GM12891 (cell line): ENCODE measurements at regions not wholly inside any gene's neighbourhood (a gene's known extent, or its start where the extent isn't known, plus 50 kb on each side); places are given as distances from the start of the nearest gene placed in this dataset.

Experiments used
- DNase-seq: peaks from one replicate; pipeline ENCODE4 v3.0.0; 2011; ENCODE audit warnings: low spot score; ENCODE audit not compliant: insufficient read length
- FAIRE-seq: peaks from 2 replicates; lab custom pipeline; 2011; peaks lifted over from hg19 to GRCh38; lab: Jason Lieb, UNC
- PAX5 ChIP-seq: IDR thresholded peaks from 2 replicates; pipeline ENCODE4 v1.6.1; 2011; ENCODE audit warnings: low read length, moderate library complexity, mild to moderate bottlenecking; ENCODE audit not compliant: insufficient read depth, severe bottlenecking
- POLR2A ChIP-seq: IDR thresholded peaks from 2 replicates; pipeline ENCODE4 v1.6.1; 2011; ENCODE audit warnings: low read depth, low read length, control low read depth
- POLR2AphosphoS5 ChIP-seq: IDR thresholded peaks from 2 replicates; pipeline ENCODE4 v1.6.1; 2011; ENCODE audit warnings: low read depth, low read length, control low read depth
- POU2F2 ChIP-seq: IDR thresholded peaks from 2 replicates; pipeline ENCODE4 v1.6.1; 2011; ENCODE audit warnings: low read depth, mild to moderate bottlenecking, control low read depth, low read length, moderate library complexity
- SPI1 ChIP-seq: IDR thresholded peaks from 2 replicates; pipeline ENCODE4 v1.6.1; 2011; ENCODE audit warnings: low read depth, low read length, control low read depth
- TAF1 ChIP-seq: IDR thresholded peaks from 2 replicates; pipeline ENCODE4 v1.6.1; 2011; ENCODE audit warnings: low read depth, low read length, control low read depth

DNA sequence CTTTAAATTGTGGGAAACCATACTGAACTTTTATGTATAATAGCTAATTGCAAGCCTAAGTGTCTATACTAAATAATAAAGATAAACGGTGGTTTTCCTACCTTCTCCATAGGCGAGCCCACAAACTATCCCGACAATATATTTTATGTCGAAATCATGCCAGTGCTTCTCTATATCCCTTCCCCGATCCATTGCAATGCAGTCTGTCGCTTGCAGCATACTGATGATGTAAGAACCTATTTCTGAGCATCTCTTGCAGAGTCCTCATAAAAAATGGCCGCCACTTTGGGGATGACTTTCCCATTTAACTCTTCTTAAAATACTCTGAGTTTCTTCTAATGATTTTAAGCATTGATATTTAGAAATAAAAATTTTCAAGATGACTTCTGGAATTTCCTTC is 58.1 kb upstream of the TLR3 start:
- DNase-seq (no peak), FAIRE-seq (no peak)
- no peak for TF ChIP-seq POU2F2
- no peak for TF ChIP-seq SPI1
- TF ChIP-seq POLR2AphosphoS5, result no peak
- no peak for TF ChIP-seq POLR2A
- TF ChIP-seq TAF1, result no peak
- TF ChIP-seq PAX5, result no peak

GRCh38 chr4:186012071-186012470 is 56.9 kb upstream of the TLR3 start:
- FAIRE-seq, result no peak
- no peak for DNase-seq
- TF ChIP-seq POLR2A (no peak), SPI1 (no peak), TAF1 (no peak), POU2F2 (no peak), PAX5 (no peak), POLR2AphosphoS5 (no peak)

- TF ChIP-seq SPI1 (no peak), TAF1 (no peak), POU2F2 (no peak), POLR2AphosphoS5 (no peak), POLR2A (no peak), PAX5 (no peak)
- FAIRE-seq, result no peak
- no peak for DNase-seq
Observed at GRCh38 chr4:186013419-186014186, 55.4 kb upstream of the TLR3 start.

DNA sequence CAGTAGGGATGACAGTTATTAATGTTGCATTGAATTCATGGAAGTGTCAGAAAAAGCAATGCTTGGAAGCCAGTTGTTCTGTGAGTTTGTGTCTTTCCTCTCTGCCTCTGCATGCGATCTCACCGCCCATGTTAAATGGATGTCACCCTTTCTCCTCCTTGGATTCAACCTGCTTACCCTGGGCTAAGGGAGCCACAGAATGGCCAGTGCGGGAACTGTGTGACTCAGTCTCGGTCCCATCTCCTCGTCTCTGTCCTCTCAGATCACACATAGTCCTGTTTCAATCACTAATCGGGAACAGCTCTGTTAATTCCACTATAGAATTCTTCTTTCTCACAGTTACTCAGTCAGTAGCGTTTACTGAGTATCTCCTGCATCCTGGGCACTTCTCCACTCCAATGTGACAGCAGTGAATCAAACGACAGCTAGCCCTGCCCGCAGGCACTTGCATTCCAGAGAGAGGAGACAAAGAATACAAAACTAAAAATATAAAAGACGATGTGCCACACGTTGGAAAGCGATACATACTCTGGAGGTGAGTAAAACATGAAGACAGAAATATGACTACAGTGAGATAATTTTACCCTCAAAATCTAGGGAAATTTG is 53.6 kb upstream of the TLR3 start:
- no peak for DNase-seq
- FAIRE-seq, result no peak
- no peak for TF ChIP-seq TAF1
- TF ChIP-seq PAX5, result no peak
- no peak for TF ChIP-seq SPI1
- no peak for TF ChIP-seq POLR2AphosphoS5
- no peak for TF ChIP-seq POU2F2
- TF ChIP-seq POLR2A, result no peak

DNA sequence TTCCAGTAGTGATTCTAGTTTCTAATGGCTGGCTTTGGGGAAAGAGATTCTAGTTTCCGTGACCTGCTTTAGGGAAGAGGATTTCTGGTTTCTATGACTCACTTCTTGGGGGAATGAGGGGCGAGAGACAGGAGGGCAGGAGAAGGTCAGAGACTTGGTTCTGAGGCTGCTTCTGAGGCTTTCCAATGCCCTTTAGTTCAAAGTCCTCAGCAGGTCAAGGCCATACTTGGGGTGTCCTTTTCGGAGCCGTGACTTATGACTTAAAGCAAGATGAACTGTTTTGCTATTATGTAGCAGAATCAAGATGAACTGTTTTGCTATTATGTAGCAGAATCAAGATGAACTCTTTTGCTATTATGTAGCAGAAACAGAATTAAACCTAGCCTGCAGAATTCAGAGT is 52.2 kb upstream of the TLR3 start:
- TF ChIP-seq PAX5, result no peak
- no peak for TF ChIP-seq POU2F2
- no peak for TF ChIP-seq TAF1
- TF ChIP-seq POLR2A, result no peak
- no peak for TF ChIP-seq POLR2AphosphoS5
- TF ChIP-seq SPI1, result no peak
- FAIRE-seq (no peak), DNase-seq (no peak)

DNA sequence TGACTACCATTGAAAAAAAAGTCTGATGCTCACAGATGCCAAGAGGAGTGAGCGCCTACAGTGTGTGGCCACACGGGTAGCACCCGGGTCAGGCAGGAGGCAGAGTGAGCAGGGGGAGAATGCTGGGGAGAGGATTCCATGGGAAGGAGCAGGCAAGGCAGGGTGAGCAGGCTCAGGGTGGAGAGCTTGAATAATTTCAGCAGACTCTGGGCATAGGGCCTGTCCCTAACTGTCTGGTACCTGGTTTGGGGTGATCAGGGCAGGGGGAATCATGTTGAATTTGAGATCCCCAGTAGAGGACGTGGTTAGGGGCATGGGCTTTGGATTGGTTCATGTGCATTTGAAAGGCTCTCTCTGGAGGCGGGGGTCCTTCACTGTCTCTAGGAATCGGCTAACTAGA is 51.2 kb upstream of the TLR3 start:
- DNase-seq (no peak), FAIRE-seq (no peak)
- TF ChIP-seq TAF1 (no peak), POLR2AphosphoS5 (no peak), SPI1 (no peak), POLR2A (no peak), PAX5 (no peak), POU2F2 (no peak)

GRCh38 chr4:186018261-186018660 is 50.7 kb upstream of the TLR3 start:
- no peak for TF ChIP-seq PAX5
- no peak for DNase-seq
- FAIRE-seq, result no peak

GRCh38 chr4:186018784-186019183 is 50.2 kb upstream of the TLR3 start:
- DNase-seq (no peak), FAIRE-seq (no peak)
- TF ChIP-seq SPI1 (no peak), PAX5 (no peak), POLR2AphosphoS5 (no peak), TAF1 (no peak), POU2F2 (no peak), POLR2A (no peak)
